Chondrocyte (in vitro differentiated cells): ENCODE measurements at regions not wholly inside any gene's neighbourhood (a gene's known extent, or its start where the extent isn't known, plus 50 kb on each side); places are given as distances from the start of the nearest gene placed in this dataset.

Source experiments
- DNase-seq: peaks from one replicate; pipeline ENCODE4 v3.0.0; 2021; ENCODE audit warnings: mixed read lengths, low spot score
- H3K27ac Mint-ChIP-seq: one replicate; pipeline ENCODE4 v1.8.0; 2021; ENCODE audit warnings: mild to moderate bottlenecking, moderate library complexity, mixed read lengths; ENCODE audit not compliant: unreplicated experiment
- H3K27me3 Mint-ChIP-seq: 2 replicates; pipeline ENCODE4 v1.8.0; 2021; ENCODE audit warnings: low read depth, mixed read lengths
- H3K36me3 Mint-ChIP-seq: 2 replicates; pipeline ENCODE4 v1.8.0; 2021; ENCODE audit warnings: low read depth, mixed read lengths
- H3K4me1 Mint-ChIP-seq: 2 replicates; pipeline ENCODE4 v1.8.0; 2021; ENCODE audit warnings: low read depth, mild to moderate bottlenecking, mixed read lengths
- H3K4me3 Mint-ChIP-seq: one replicate; pipeline ENCODE4 v1.8.0; 2021; ENCODE audit warnings: mild to moderate bottlenecking, moderate library complexity, mixed read lengths; ENCODE audit not compliant: unreplicated experiment
- H3K9me3 Mint-ChIP-seq: 2 replicates; pipeline ENCODE4 v1.8.0; 2021; ENCODE audit warnings: low read depth, mixed read lengths
- CTCF ChIP-seq: fragments of 200-600 bp; sonication (generic); IDR thresholded peaks from 2 replicates; pipeline ENCODE4 v1.5.0; 2021; ENCODE audit warnings: antibody characterized with exemption, mild to moderate bottlenecking, moderate library complexity

- H3K27ac Mint-ChIP-seq, result no peak overlapping the region
- peaks cover 3% of the 10 kb centered on the region for H3K36me3 Mint-ChIP-seq
Observed at GRCh38 chr2:104923665-104924064, 69.8 kb downstream of the POU3F3 start.

GRCh38 chr2:104929663-104930062 is 75.7 kb downstream of the POU3F3 start:
- H3K27me3 Mint-ChIP-seq, result peaks cover 7% of the 10 kb centered on the region
- H3K36me3 Mint-ChIP-seq, result no peaks in the 10 kb centered on the region
- no peak for DNase-seq
- no peak for TF ChIP-seq CTCF
- no peaks in the 10 kb centered on the region for H3K4me1 Mint-ChIP-seq
- H3K27ac Mint-ChIP-seq, result no peak overlapping the region
- no peak overlapping the region for H3K4me3 Mint-ChIP-seq
- no peaks in the 10 kb centered on the region for H3K9me3 Mint-ChIP-seq

More at GRCh38 chr2:104923665-104924064, 69.8 kb downstream of the POU3F3 start:
- Mint-ChIP-seq H3K4me1 (no peaks in the 10 kb centered on the region), H3K27me3 (peaks cover 5% of the 10 kb centered on the region), H3K4me3 (no peak overlapping the region), H3K9me3 (peaks cover 13% of the 10 kb centered on the region)
- TF ChIP-seq CTCF, result no peak
- no peak for DNase-seq

- no peak overlapping the region for H3K27ac Mint-ChIP-seq
- no peaks in the 10 kb centered on the region for H3K4me1 Mint-ChIP-seq
- H3K9me3 Mint-ChIP-seq, result no peaks in the 10 kb centered on the region
- TF ChIP-seq CTCF, result no peak
- no peak for DNase-seq
- H3K4me3 Mint-ChIP-seq, result no peak overlapping the region
- H3K27me3 Mint-ChIP-seq, result peaks cover 5% of the 10 kb centered on the region
- no peaks in the 10 kb centered on the region for H3K36me3 Mint-ChIP-seq
Observed at GRCh38 chr2:104930732-104931131, 76.8 kb downstream of the POU3F3 start.

- no peaks in the 10 kb centered on the region for H3K9me3 Mint-ChIP-seq
- no peaks in the 10 kb centered on the region for H3K36me3 Mint-ChIP-seq
- peaks cover 5% of the 10 kb centered on the region for H3K27me3 Mint-ChIP-seq
- H3K27ac Mint-ChIP-seq, result no peak overlapping the region
- no peak for TF ChIP-seq CTCF
- no peak for DNase-seq
- no peaks in the 10 kb centered on the region for H3K4me1 Mint-ChIP-seq
- no peak overlapping the region for H3K4me3 Mint-ChIP-seq
Observed at GRCh38 chr2:104932243-104932642, 78.3 kb downstream of the POU3F3 start.

- Mint-ChIP-seq H3K4me1 (no peaks in the 10 kb centered on the region), H3K27ac (no peak overlapping the region), H3K27me3 (peaks cover 5% of the 10 kb centered on the region), H3K4me3 (no peak overlapping the region), H3K36me3 (no peaks in the 10 kb centered on the region), H3K9me3 (no peaks in the 10 kb centered on the region)
- TF ChIP-seq CTCF, result no peak
- DNase-seq, result no peak
Observed at GRCh38 chr2:104933151-104933917, 79.4 kb downstream of the POU3F3 start.
